ENCODE measurements at regions not wholly inside any gene's neighbourhood (a gene's known extent, or its start where the extent isn't known, plus 50 kb on each side); places are given as distances from the start of the nearest gene placed in this dataset.

- DNase-seq (ENCODE audit: low read depth), result no peak
Measured at GRCh38 chr5:118778941-118779340, 209.4 kb downstream of the DTWD2 start.

GRCh38 chr5:118777189-118777736, 211.1 kb downstream of the DTWD2 start:
- no peak for DNase-seq (ENCODE audit: low read depth)

DNA sequence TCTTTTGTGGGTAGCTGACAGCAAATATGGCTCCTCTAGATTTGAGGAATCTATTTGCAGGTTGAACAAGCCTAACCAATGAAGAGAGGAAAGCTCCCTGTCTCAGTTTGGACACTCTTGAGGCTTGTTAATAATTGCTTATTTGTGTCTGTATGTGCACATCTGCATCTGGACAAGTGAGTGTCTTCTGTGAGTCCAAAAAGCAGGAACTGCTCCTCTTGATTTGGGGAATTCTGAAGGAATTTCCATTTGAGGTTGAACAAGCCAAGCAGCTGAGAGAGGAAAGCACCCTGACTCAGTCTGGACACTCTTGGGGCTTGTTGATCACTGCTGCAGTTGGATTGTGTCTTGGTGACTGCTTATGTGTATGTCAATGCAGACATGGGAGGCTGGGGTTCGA, 211.6 kb downstream of the DTWD2 start:
- no peak for DNase-seq (ENCODE audit: low read depth)

GRCh38 chr5:118775790-118776499, 212.4 kb downstream of the DTWD2 start:
- DNase-seq (ENCODE audit: low read depth), result no peak

DNA sequence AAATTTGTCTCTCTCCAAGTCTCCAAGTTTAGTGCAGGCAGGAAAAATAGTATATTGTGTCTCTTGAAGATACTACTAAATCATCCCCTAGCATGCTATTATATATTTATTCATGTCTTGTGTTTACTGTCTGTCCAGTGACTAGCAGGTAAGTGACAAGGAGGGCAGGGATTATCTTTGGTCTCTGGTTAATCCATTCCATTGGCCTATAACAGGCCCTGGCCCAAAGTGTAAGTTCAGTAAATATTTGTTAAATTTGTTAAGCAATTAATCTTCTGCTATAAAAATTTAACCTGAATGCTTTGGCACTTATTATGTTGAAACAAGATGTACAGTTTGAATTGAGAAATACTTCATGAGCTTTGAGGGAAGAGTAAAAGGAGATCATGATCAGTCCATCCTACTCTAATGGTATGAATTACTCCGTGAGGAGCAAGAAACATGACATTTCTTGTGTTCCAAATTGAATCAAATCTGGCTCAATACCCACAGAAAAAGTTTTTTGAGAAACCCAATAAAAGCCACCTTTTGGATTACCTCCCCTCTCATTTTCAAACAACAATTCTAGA, 219.7 kb downstream of the DTWD2 start:
- no peak for DNase-seq (ENCODE audit: low read depth)

GRCh38 chr5:118762291-118762690, 226.1 kb downstream of the DTWD2 start:
- no peak for DNase-seq (ENCODE audit: low read depth)

GRCh38 chr5:118761814-118762213, 226.5 kb downstream of the DTWD2 start:
- no peak for DNase-seq (ENCODE audit: low read depth)

DNA sequence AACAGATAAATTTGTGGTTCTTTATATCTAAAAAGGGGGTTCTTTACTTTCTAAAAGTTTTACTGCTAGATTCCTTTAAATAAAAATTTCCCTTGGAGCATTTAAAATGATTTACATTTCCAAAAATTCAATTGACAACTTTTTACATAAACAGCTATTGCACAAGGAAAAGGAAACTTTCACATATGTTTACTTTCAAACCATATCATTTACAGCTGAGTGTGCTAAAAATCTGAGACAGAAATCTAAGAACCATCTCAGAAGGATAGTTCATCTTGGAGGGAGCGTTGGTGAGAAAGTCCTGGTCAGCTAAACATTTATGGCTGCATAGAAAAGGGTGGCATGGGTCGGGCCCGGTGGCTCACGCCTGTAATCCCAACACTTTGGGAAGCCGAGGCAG, 235.4 kb downstream of the DTWD2 start:
- no peak for DNase-seq (ENCODE audit: low read depth)

DNA sequence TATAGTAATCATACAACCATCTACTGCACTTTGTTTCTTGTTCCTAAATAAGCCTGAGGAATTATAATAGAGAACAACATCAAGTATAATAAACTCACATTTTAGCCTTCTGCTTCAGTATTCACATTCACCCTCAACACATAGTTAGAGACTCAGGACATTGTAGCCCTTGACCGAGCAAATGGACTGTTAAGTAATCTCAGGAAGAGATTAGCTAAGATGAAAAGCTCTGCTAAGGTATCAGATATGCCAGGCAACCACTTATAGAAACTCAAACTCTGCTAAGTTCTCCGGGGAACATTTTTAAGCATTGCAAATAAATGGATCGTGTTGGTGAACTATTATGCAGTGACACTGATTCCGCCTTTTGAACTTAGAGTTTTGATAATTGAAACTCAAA, 252.0 kb downstream of the DTWD2 start:
- no peak for DNase-seq (ENCODE audit: low read depth)

GRCh38 chr5:118733394-118733793, 255.0 kb downstream of the DTWD2 start:
- DNase-seq (ENCODE audit: low read depth), result no peak

DNA sequence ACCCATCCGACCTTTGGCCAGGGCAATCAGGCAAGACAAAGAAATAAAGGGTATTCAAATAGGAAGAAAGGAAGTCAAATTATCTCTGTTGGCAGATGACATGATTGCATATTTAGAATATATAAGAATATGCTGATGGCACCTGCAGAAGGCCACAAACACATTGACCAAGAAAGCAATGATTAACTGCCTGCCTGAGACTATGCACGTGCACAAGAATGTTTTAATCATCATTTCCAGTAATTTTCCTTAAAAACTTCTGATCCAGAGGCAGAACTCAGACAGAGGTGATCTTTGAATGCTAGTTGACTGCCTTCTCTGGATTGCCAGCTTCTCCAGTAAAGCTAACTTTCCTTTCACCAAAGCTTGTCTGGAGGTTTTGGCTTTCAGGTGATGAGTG, 260.2 kb downstream of the DTWD2 start:
- no peak for DNase-seq (ENCODE audit: low read depth)

DNA sequence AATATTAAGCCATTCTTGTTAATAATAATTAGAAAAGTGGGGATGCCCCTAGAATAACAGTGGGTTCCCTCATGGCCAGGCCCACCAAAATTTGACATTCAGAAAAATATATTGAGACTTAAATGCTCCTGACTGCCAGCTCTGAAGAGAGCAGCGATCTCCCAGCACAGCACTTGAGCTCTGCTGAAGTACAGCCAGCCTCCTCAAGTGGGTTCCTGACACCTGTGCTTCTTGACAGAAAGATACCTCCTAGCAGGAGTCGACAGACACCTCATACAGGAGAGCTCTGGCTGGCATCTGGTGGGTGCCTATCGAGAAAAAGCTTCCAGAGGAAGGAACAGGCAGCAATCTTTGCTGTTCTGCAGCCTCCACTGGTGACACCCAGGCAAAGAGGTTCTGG, 261.5 kb downstream of the DTWD2 start:
- no peak for DNase-seq (ENCODE audit: low read depth)

GRCh38 chr5:118723021-118723338, 265.4 kb downstream of the DTWD2 start:
- no peak for DNase-seq (ENCODE audit: low read depth)

DNA sequence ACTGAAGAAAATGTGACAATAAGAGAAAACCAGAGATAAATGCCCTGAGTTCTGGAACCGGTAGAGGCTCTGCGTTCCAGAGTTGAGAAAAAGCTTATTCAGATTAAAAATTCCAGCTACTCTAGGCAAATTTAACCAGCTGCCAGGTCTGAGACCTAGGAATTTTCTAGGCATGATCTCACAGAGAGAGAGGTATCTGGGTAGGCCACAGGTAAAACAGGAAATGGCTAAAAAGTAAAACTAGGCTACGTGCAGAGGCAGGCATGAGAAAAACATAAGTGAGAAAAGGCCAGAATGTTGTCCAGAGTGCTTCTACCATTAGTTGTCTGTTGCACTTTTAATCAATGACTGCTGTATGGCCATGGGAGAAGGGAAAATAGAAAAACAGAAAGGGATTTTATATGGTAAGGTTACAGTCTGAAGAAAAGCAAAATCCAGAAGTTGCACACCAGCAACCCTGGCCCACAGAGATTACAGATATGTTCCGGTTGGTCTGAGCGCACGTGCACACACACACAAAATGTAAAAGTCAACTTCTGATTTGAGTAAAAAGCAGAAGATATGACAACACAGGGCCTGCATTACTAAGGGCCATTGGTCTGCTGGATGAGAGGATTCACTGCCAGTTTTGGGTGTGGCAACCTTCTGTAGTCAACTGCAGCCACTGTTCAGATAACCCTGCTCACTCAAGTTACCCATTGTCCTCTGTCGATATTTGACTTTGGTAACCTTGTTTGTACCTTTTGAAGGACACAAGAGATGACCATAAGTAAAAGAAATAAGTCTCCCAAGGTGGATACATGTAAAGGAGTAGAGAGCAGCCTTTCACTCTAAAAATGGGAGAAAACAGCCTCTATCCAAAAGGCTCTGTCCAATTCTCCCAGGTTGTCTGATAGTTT, 266.0 kb downstream of the DTWD2 start:
- no peak for DNase-seq (ENCODE audit: low read depth)

DNA sequence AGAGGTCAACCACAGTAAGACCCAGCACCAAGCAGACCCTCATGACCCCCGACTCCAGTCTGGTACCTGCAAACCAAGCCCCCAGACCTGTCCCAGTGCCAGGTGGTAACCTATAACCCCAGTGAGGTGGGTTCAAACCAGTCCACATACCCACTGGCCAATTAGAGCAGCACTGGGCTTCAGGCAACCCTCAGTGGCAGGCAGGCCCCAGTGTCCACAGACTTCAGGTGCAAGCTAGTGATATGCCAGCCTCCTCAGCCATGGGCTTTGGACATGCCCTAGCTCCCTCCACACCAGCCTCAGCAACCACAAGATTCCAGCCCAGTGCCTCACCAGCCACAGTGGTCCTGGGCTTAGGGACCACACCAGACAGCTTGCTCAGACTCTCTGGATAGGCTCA, 276.6 kb downstream of the DTWD2 start:
- DNase-seq (ENCODE audit: low read depth), result no peak

DNA sequence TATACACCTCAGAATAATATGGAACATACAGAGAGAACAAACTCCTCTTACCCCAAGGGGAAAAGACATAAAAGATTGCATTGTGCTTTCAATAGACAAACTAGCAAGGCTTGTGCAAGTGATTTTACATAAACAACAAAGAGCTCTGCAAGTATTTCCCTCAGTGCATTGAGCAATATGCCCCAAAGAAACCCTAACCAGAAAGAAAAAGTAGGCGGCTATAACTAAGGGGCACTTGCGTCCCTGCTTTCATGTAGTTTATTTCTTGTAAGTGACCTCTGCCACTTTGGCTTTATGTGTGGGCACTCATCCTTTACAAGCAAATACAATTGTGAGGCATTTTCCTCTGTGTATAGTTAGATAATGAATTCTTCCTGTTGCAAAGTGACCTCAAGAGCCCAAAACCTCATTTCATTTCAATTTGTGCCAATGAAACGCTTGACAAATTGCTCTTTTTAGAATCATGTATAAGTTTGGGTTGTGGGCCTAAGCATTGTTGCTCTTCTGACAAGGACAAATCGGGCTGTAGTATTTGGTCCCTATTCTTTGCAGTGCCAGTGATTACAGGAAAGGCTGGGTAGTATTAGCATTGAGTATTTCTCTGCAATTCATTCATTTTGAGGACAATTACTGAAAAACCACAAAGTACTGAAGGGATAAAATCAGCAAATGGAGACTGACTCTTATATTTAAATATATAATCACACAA, 282.2 kb downstream of the DTWD2 start:
- no peak for DNase-seq (ENCODE audit: low read depth)

DNA sequence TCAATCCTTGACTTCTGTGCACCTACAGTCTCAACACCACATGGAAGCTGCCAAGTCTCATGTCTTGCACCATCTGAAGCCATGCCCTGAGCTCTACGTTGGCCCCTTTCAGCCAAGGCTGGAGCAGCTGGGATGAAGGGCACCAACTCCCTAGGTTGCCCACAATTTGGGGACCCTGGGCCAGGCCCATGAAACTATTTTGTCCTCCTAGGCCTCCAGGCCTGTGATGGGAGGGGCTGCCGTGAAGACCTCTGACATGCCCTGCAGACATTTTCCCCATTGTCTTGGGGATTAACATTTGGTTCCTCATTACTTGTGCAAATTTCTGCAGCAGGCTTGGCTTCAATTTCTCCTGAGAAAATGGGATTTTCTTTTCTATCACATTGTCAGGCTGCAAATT, 285.1 kb downstream of the DTWD2 start:
- DNase-seq (ENCODE audit: low read depth), result no peak

GRCh38 chr5:118701791-118702190, 286.6 kb downstream of the DTWD2 start:
- DNase-seq (ENCODE audit: low read depth), result no peak

GRCh38 chr5:118700510-118700909, 287.8 kb downstream of the DTWD2 start:
- no peak for DNase-seq (ENCODE audit: low read depth)

- no peak for DNase-seq (ENCODE audit: low read depth)
Measured at GRCh38 chr5:118698774-118699173, 289.6 kb downstream of the DTWD2 start.

GRCh38 chr5:118696076-118696475, 292.3 kb downstream of the DTWD2 start:
- DNase-seq (ENCODE audit: low read depth), result no peak

GRCh38 chr5:118692811-118693342, 295.5 kb downstream of the DTWD2 start:
- DNase-seq (ENCODE audit: low read depth), result no peak
